ENCODE measurements at regions not wholly inside any gene's neighbourhood (a gene's known extent, or its start where the extent isn't known, plus 50 kb on each side); places are given as distances from the start of the nearest gene placed in this dataset.

- Histone ChIP-seq H3K27ac (no peak overlapping the region), H3K36me3 (no peaks in the 10 kb centered on the region), H3K27me3 (no peaks in the 10 kb centered on the region), H3K9me3 (no peaks in the 10 kb centered on the region), H3K4me1 (ENCODE audit: control insufficient read depth in 1 of 2, insufficient read depth in 1 of 2, low read depth in 1 of 2, low read length in 1 of 2) (no peaks in the 10 kb centered on the region), H3K4me3 (ENCODE audit: low read depth in 1 of 2, low read length in 1 of 2) (no peak overlapping the region)
- TF ChIP-seq CTCF (IDR thresholded peaks at IDR 0.05) = no peak
These were observed 404.7 kb upstream of the SEL1L start for GRCh38 chr14:81938341-81938740.

- Histone ChIP-seq H3K27ac (no peak overlapping the region), H3K4me1 (ENCODE audit: control insufficient read depth in 1 of 2, insufficient read depth in 1 of 2, low read depth in 1 of 2, low read length in 1 of 2) (no peaks in the 10 kb centered on the region), H3K4me3 (ENCODE audit: low read depth in 1 of 2, low read length in 1 of 2) (no peak overlapping the region), H3K9me3 (no peaks in the 10 kb centered on the region), H3K27me3 (no peaks in the 10 kb centered on the region), H3K36me3 (no peaks in the 10 kb centered on the region)
- no peak for TF ChIP-seq CTCF (IDR thresholded peaks at IDR 0.05)
These were observed 407.0 kb upstream of the SEL1L start for GRCh38 chr14:81940651-81941050.

- Histone ChIP-seq H3K4me1 (ENCODE audit: control insufficient read depth in 1 of 2, insufficient read depth in 1 of 2, low read depth in 1 of 2, low read length in 1 of 2) (no peaks in the 10 kb centered on the region), H3K27me3 (no peaks in the 10 kb centered on the region), H3K9me3 (no peaks in the 10 kb centered on the region), H3K27ac (no peak overlapping the region), H3K4me3 (ENCODE audit: low read depth in 1 of 2, low read length in 1 of 2) (no peak overlapping the region), H3K36me3 (no peaks in the 10 kb centered on the region)
- no peak for TF ChIP-seq CTCF (IDR thresholded peaks at IDR 0.05)
These were observed 408.4 kb upstream of the SEL1L start for GRCh38 chr14:81942071-81942470.

- TF ChIP-seq CTCF (IDR thresholded peaks at IDR 0.05) = no peak
- Histone ChIP-seq H3K27ac (no peak overlapping the region), H3K9me3 (no peaks in the 10 kb centered on the region), H3K4me3 (ENCODE audit: low read depth in 1 of 2, low read length in 1 of 2) (no peak overlapping the region), H3K36me3 (no peaks in the 10 kb centered on the region), H3K4me1 (ENCODE audit: control insufficient read depth in 1 of 2, insufficient read depth in 1 of 2, low read depth in 1 of 2, low read length in 1 of 2) (no peaks in the 10 kb centered on the region), H3K27me3 (no peaks in the 10 kb centered on the region)
These were observed 412.7 kb upstream of the SEL1L start for GRCh38 chr14:81946375-81946774.

- no peaks in the 10 kb centered on the region for H3K4me1 ChIP-seq (ENCODE audit: control insufficient read depth in 1 of 2, insufficient read depth in 1 of 2, low read depth in 1 of 2, low read length in 1 of 2)
- TF ChIP-seq CTCF (IDR thresholded peaks at IDR 0.05) = no peak
- H3K36me3 ChIP-seq = no peaks in the 10 kb centered on the region
- H3K4me3 ChIP-seq (ENCODE audit: low read depth in 1 of 2, low read length in 1 of 2) = no peak overlapping the region
- H3K27me3 ChIP-seq = no peaks in the 10 kb centered on the region
- no peaks in the 10 kb centered on the region for H3K9me3 ChIP-seq
- no peak overlapping the region for H3K27ac ChIP-seq
These were observed 413.5 kb upstream of the SEL1L start for GRCh38 chr14:81946834-81947798.
